ENCODE measurements at regions not wholly inside any gene's neighbourhood (a gene's known extent, or its start where the extent isn't known, plus 50 kb on each side); places are given as distances from the start of the nearest gene placed in this dataset.

DNA sequence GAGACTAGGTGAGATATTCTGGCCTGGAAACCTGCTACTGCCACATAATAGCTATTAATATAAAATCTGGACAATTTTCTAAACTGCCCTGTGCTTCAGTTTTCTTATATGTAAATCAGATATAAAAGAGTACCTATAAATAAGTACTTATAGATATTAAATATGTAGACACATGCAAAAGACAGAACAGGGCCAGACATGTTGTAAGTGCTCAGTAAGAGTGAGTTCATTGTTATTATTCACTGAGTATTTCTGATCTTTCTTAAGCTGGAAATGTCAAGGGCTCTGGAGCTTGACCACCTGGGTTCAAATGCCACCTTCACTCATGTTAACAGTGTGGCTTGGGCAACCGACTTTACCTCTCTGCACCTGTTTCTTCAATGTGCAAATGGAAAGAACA lies 179.8 kb downstream of the GALC start:
- TF ChIP-seq, protein P1, sequence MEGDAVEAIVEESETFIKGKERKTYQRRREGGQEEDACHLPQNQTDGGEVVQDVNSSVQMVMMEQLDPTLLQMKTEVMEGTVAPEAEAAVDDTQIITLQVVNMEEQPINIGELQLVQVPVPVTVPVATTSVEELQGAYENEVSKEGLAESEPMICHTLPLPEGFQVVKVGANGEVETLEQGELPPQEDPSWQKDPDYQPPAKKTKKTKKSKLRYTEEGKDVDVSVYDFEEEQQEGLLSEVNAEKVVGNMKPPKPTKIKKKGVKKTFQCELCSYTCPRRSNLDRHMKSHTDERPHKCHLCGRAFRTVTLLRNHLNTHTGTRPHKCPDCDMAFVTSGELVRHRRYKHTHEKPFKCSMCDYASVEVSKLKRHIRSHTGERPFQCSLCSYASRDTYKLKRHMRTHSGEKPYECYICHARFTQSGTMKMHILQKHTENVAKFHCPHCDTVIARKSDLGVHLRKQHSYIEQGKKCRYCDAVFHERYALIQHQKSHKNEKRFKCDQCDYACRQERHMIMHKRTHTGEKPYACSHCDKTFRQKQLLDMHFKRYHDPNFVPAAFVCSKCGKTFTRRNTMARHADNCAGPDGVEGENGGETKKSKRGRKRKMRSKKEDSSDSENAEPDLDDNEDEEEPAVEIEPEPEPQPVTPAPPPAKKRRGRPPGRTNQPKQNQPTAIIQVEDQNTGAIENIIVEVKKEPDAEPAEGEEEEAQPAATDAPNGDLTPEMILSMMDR (IDR thresholded peaks at IDR 0.05; ENCODE audit: poor library complexity), result no peak
- TF ChIP-seq EZH2phosphoT487 (IDR thresholded peaks at IDR 0.05; ENCODE audit: low read depth, severe bottlenecking, unreplicated experiment), result no peak

All from hepatocyte (in vitro differentiated cells).